GM18507 (cell line): ENCODE measurements at regions not wholly inside any gene's neighbourhood (a gene's known extent, or its start where the extent isn't known, plus 50 kb on each side); places are given as distances from the start of the nearest gene placed in this dataset.

Experiments
- DNase-seq: peaks from one replicate; pipeline ENCODE4 v3.0.0; 2011; ENCODE audit warnings: low read depth; ENCODE audit not compliant: insufficient read length; ENCODE audit errors: extremely low spot score
- FAIRE-seq: peaks from 2 replicates; lab custom pipeline; 2011; peaks lifted over from hg19 to GRCh38; lab: Jason Lieb, UNC

- FAIRE-seq (no peak), DNase-seq (no peak)
Observed at GRCh38 chr20:57970116-57970515, 258.3 kb downstream of the ANKRD60 start.

- FAIRE-seq = no peak
- DNase-seq = no peak
Observed at GRCh38 chr20:57968120-57968519, 258.3 kb upstream of the PMEPA1 start.

GRCh38 chr20:57967364-57967763 lies 257.5 kb upstream of the PMEPA1 start:
- FAIRE-seq = no peak
- DNase-seq = no peak

GRCh38 chr20:57966620-57967019 lies 256.8 kb upstream of the PMEPA1 start:
- FAIRE-seq (no peak), DNase-seq (no peak)

GRCh38 chr20:57965441-57965840 lies 255.6 kb upstream of the PMEPA1 start:
- no peak for DNase-seq
- no peak for FAIRE-seq

- FAIRE-seq (no peak), DNase-seq (no peak)
Observed at GRCh38 chr20:57964011-57964862, 254.4 kb upstream of the PMEPA1 start.

GRCh38 chr20:57960803-57961575 lies 251.2 kb upstream of the PMEPA1 start:
- FAIRE-seq = no peak
- no peak for DNase-seq

GRCh38 chr20:57959589-57959988 lies 249.8 kb upstream of the PMEPA1 start:
- FAIRE-seq (no peak), DNase-seq (no peak)

- FAIRE-seq (no peak), DNase-seq (no peak)
Observed at GRCh38 chr20:57959018-57959417, 249.2 kb upstream of the PMEPA1 start.

GRCh38 chr20:57958050-57958420 lies 248.2 kb upstream of the PMEPA1 start:
- DNase-seq (no peak), FAIRE-seq (no peak)

- FAIRE-seq = no peak
- no peak for DNase-seq
Observed at GRCh38 chr20:57957411-57958049, 247.7 kb upstream of the PMEPA1 start.

- FAIRE-seq (no peak), DNase-seq (no peak)
Observed at GRCh38 chr20:57953638-57954037, 243.8 kb upstream of the PMEPA1 start.

GRCh38 chr20:57952136-57952535 lies 242.3 kb upstream of the PMEPA1 start:
- no peak for DNase-seq
- FAIRE-seq = no peak

GRCh38 chr20:57951549-57951948 lies 241.7 kb upstream of the PMEPA1 start:
- no peak for FAIRE-seq
- no peak for DNase-seq

- FAIRE-seq (no peak), DNase-seq (no peak)
Observed at GRCh38 chr20:57950764-57951485, 241.1 kb upstream of the PMEPA1 start.

GRCh38 chr20:57948180-57948955 lies 238.6 kb upstream of the PMEPA1 start:
- DNase-seq (no peak), FAIRE-seq (no peak)

GRCh38 chr20:57947421-57948179 lies 237.8 kb upstream of the PMEPA1 start:
- FAIRE-seq (no peak), DNase-seq (no peak)

GRCh38 chr20:57946559-57947315 lies 236.9 kb upstream of the PMEPA1 start:
- FAIRE-seq (no peak), DNase-seq (no peak)
